Neural crest cell (in vitro differentiated cells): ENCODE measurements at regions not wholly inside any gene's neighbourhood (a gene's known extent, or its start where the extent isn't known, plus 50 kb on each side); places are given as distances from the start of the nearest gene placed in this dataset.

ENCODE experiments used
- DNase-seq: peaks from one replicate; pipeline ENCODE4 v3.0.0; 2021; ENCODE audit warnings: low read depth, mixed read lengths, low spot score
- H3K27ac Mint-ChIP-seq: one replicate; pipeline ENCODE4 v1.8.0; 2021; ENCODE audit warnings: mild to moderate bottlenecking, mixed read lengths; ENCODE audit not compliant: unreplicated experiment
- H3K27me3 Mint-ChIP-seq: 2 replicates; pipeline ENCODE4 v1.8.0; 2021; ENCODE audit warnings: low read depth, mild to moderate bottlenecking, mixed read lengths
- H3K36me3 Mint-ChIP-seq: 2 replicates; pipeline ENCODE4 v1.8.0; 2021; ENCODE audit warnings: low read depth, mild to moderate bottlenecking, mixed read lengths
- H3K4me1 Mint-ChIP-seq: 2 replicates; pipeline ENCODE4 v1.8.0; 2021; ENCODE audit warnings: mixed read lengths
- H3K4me3 Mint-ChIP-seq: one replicate; pipeline ENCODE4 v1.8.0; 2021; ENCODE audit warnings: mild to moderate bottlenecking, mixed read lengths
- H3K9me3 Mint-ChIP-seq: 2 replicates; pipeline ENCODE4 v1.8.0; 2021; ENCODE audit warnings: mixed read lengths
- CTCF ChIP-seq: fragments of 200-600 bp; sonication (generic); conservative IDR thresholded peaks from 2 replicates; pipeline ENCODE4 v1.5.0; 2021; ENCODE audit warnings: antibody characterized with exemption, mild to moderate bottlenecking

- Mint-ChIP-seq H3K9me3 (peaks cover 3% of the 10 kb centered on the region), H3K27me3 (no peaks in the 10 kb centered on the region), H3K4me3 (no peak overlapping the region), H3K36me3 (no peaks in the 10 kb centered on the region), H3K4me1 (peaks cover 20% of the 10 kb centered on the region), H3K27ac (no peak overlapping the region)
- TF ChIP-seq CTCF: no peak
- no peak for DNase-seq
Measured at GRCh38 chr13:84136582-84136981, 254.3 kb upstream of the SLITRK1 start.

DNA sequence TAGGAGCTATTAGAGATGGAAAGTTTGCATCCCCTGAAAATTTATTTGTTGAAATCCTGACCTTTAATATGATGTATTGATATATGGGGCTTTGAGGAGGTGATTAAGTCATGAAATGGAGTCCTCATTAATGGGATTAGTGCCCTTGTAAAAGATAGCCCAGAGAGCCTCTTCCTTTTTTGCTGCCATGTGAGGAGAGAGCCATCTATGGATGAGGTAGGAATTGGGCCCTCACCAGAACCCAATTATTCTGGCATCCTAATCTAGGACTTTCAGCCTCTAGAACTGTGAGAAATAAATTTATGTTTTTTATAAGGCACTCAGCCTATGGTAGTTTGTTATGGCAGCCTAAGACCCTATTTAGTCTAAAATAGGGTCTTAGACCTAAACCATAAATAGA, 250.2 kb upstream of the SLITRK1 start:
- Mint-ChIP-seq H3K4me1 (peaks cover 6% of the 10 kb centered on the region), H3K36me3 (no peaks in the 10 kb centered on the region), H3K27me3 (no peaks in the 10 kb centered on the region), H3K4me3 (no peak overlapping the region), H3K9me3 (peaks cover 3% of the 10 kb centered on the region), H3K27ac (no peak overlapping the region)
- DNase-seq: no peak
- TF ChIP-seq CTCF: no peak

DNA sequence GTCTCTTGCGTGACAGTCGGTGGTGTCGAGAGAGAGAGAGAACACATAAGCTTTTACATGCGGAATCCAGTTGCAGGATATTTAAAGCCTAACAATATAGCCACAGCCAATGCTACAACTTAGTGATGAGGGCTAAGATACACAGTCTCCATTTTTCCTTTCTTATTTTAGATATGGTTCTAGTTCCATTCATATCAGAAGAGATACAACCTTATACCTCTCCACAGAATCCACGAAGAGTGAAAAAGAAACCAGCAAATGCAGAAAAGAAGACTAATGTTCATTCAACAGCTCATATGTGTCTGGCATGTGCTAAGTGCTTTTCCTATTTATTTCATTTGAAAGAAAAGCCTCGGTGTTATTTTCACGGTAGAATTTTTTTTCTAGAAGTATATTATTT, 249.0 kb upstream of the SLITRK1 start:
- no peaks in the 10 kb centered on the region for H3K27me3 Mint-ChIP-seq
- TF ChIP-seq CTCF: no peak
- peaks cover 6% of the 10 kb centered on the region for H3K4me1 Mint-ChIP-seq
- no peak for DNase-seq
- H3K36me3 Mint-ChIP-seq: no peaks in the 10 kb centered on the region
- H3K4me3 Mint-ChIP-seq: no peak overlapping the region
- peaks cover 3% of the 10 kb centered on the region for H3K9me3 Mint-ChIP-seq
- no peak overlapping the region for H3K27ac Mint-ChIP-seq

DNA sequence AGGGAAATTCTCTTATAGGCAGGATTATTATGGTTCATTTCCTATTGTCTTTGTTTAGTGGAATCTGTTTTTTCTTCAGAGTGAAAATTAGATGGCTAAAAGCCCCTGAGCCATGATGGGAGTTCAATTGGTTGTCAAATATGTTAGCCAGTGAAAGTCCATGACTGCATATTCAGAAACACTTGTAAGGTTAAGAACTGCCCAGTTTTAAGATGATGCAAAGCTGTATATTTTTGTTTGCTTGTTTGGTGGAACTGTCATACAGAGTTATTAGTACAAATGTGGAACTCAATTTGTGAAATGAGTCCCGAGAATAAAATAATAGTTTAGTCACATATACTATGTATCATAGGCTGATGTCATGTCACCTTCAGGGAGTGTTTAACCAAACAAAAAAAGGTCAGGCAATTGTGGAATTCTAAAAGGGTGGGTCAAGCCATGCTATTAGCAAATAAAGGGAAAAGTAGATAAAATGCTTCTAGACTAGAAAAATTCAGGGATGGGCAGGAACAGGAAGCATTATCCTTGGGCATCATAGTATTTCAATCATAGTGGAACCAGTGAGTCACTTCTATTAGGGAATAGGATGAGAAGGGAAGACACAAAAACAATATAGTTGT, 248.3 kb upstream of the SLITRK1 start:
- DNase-seq: no peak
- Mint-ChIP-seq H3K4me3 (no peak overlapping the region), H3K36me3 (no peaks in the 10 kb centered on the region), H3K4me1 (peaks cover 6% of the 10 kb centered on the region), H3K27me3 (no peaks in the 10 kb centered on the region), H3K9me3 (peaks cover 3% of the 10 kb centered on the region), H3K27ac (no peak overlapping the region)
- no peak for TF ChIP-seq CTCF

DNA sequence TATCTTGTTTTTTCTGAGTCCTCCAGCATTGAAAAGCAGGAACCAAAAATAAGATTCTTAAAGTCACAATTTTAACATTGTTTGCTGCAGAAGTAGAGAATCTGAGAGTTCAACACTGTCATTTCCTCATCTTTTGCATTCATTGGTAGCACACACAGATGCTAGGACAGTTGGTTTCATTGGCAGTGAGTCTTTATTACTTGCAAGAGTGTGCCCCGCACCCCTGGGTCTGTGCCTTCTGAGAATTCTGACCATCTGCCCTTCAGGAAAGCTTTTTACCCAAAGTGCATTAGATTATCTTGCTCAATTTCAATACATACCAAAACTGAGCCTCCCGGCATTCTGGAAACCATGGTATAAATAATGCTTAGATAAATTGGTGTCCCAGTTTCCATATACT, 247.7 kb upstream of the SLITRK1 start:
- peaks cover 6% of the 10 kb centered on the region for H3K4me1 Mint-ChIP-seq
- no peaks in the 10 kb centered on the region for H3K36me3 Mint-ChIP-seq
- H3K27me3 Mint-ChIP-seq: no peaks in the 10 kb centered on the region
- TF ChIP-seq CTCF: no peak
- DNase-seq: no peak
- H3K4me3 Mint-ChIP-seq: no peak overlapping the region
- H3K27ac Mint-ChIP-seq: no peak overlapping the region
- H3K9me3 Mint-ChIP-seq: peaks cover 3% of the 10 kb centered on the region
